ENCODE measurements at regions not wholly inside any gene's neighbourhood (a gene's known extent, or its start where the extent isn't known, plus 50 kb on each side); places are given as distances from the start of the nearest gene placed in this dataset.
"Not testable (repeated sequence)": the region's sequence is repeated elsewhere in the genome, so short reads cannot be mapped to it uniquely, and the experiment has no call there.

DNA sequence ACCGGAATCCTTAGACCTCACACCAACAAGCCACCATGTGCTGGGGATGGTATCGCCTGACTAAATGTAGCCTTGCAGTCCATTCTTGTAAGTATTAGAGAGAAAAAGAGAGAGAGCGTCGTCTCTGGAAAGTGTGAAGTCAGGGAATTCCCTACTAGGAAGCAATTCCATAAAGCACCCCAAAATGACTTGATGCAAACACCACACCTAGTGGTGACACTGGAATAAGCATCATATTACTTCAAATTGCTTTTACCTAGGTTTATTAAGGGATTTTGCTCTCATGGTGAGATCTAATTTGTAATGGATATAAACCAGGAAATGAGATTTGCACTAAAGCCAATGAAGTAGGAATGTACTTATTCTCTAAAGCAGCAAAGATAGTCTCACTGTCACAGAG is 111.4 kb upstream of the METTL9 start:
- 89 to 95% (median 90%) methylated on average over 3 of the region's 4 CpGs for WGBS, 3 donors
- H3K27ac ChIP-seq (ENCODE audit: low read depth, low read length): not testable (repeated sequence)

DNA sequence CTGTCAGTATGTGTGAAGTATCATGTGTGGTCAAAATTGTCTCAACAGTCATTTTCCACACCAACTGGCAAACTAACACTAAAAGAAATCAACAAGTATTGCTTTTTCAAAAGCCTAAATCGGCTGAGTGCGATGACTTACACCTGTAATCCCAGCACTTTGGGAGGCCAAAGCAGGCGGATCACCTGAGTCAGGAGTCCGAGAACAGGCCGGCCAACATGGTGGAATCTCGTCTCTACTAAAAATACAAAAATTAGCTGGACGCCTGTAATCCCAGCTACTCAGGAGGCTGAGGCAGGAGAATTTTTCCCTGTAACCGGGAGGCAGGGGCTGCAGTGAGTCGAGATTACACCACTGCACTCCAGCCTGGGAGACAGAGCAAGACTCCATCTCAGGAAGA is 100.3 kb upstream of the METTL9 start:
- WGBS, 3 donors: 81 to 89% (median 83%) methylated on average over 6 to 7 of the region's 9 CpGs
- H3K27ac ChIP-seq (ENCODE audit: low read depth, low read length): not testable (repeated sequence)

DNA sequence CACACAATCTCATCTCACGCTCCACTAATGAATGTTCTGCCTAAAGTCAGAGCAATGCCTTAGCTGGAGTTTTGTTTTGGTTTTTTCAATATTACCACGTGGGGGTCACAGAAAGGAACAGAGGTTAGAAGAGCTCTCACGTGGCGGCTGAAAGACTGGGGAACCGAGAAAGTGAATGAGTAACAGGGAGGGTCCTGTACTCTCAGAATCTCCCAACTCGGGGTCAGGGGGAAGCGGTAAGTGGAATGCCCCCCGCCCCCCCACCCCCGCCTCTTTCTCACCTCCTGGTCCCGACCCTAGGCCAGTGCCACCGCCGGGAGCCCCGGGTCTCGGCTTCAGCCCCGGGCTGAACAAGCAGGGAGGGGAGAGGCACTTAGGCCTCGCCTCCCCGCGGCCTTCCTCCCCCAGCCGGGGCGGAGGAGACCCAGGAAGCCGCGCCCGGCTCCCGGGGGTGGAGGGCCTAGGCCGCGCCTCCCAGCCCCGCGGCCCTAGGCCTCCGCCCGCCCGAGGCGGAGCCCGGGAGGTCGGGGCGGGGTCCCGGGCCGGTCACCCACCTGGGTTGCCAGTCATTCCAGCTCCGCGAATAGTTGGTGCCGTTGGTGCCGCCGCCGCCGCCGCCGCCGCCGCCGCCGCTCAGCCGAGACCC is 98.0 kb upstream of the METTL9 start:
- WGBS, 3 donors: 0 to 1% (median 0%) methylated on average over 25 to 42 of the region's 51 CpGs

DNA sequence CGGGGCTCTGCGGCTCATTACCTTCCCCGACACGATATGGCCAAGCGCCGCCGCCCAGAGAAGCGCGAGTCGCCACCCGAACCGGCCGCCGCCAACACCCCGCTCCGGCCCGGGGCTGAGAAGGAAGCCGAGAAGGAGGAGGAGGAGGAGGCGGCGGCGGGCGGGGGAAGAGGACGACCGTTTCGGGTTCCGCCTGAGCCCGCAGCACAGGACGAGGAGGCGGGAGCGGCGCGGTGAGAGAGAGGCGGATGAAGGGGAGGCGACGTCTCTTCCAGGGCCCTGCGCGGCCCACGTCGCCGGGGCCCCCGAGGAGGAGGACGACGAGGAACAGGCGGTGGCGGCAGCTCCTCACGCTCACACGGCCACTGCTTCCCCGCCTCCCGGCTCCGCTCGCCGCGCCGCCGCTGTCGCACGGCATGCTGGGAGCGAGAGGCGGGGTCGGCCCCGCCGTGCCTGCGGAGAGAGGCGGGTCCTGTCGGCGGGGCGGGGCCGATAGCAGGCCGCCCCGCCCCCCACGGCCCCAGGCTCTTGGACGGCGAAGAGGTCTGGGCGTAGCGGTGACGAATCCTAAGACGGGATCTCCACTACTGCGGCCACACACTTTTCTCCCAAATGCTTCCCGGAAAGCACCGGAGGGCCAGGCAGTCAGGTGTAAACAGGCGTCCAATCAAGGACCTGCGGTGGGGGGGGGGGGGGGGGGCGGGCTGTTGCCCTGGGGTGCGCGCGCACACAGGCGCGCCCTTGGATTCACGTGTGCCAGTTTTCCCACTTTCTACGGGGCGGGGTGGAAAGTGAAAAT is 97.3 kb upstream of the METTL9 start:
- WGBS, 3 donors: 0 to 1% (median 0%) methylated on average over 78 to 91 of the region's 91 CpGs

More for the DNA sequence above, 98.0 kb upstream of the METTL9 start:
- peak overlapping the region; percentile 71 for H3K27ac ChIP-seq (ENCODE audit: low read depth, low read length)

DNA sequence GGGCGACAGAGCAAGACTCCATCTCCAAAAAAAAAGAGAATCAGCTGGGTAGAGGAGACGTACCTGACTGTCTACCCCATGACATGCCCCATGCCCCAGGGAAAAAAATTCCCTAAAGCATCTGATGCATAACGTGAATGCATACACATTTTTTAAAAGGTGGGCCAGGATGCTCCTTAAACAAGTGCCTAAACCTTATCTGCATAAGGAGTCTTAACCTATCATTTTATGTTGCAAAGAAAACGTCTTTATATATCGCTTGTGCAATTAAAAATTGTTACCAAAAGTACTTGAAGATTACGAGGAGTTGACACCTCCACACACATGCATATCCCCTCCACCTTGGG is 95.8 kb upstream of the METTL9 start:
- not testable (repeated sequence) for H3K27ac ChIP-seq (ENCODE audit: low read depth, low read length)
- 85 to 89% (median 88%) methylated on average over 6 of the region's 6 CpGs for WGBS, 3 donors

More for the DNA sequence above, 97.3 kb upstream of the METTL9 start:
- peak overlapping the region; percentile 71 for H3K27ac ChIP-seq (ENCODE audit: low read depth, low read length)

DNA sequence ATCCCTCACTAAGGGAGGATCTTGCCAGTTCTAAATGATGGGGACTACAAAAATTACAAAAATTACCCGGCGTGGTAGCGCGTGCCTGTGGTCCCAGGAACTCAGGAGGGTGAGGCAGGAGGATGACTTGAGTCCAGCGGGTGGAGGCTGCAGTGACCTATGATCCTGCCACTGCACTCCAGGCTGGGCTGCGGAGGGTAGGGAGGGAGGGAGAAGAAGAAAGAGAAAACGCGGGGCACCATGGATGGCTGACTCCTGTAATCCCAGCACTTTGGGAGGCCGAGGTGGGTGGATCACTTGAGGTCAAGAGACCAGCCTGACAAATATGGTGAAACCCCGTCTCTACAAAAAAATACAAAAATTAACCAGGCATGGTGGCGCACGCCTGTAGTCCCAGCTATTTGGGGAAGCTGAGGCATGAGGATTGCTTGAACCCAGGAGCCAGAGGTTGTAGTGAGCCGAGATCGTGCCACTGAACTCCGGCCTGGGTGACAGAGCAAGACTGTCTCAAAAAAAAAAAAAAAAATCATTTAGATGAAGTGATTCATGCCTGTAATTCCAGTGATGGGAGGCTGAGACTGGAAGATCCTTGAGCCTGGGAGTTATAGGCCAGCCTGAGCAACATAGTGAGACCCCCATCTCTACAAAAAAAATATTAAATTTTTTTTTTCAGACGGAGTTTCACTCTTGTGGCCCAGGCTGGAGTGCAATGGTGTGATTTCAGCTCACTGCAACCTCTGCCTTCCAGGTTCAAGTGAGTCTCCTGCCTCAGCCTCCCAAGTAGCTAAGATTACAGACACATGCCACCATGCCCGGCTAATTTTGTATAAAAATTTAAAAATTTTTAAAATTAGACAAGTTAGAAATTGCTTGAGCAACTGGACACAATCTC is 95.2 kb upstream of the METTL9 start:
- H3K27ac ChIP-seq (ENCODE audit: low read depth, low read length): not testable (repeated sequence)
- 94 to 97% (median 96%) methylated on average over 17 of the region's 17 CpGs for WGBS, 3 donors

DNA sequence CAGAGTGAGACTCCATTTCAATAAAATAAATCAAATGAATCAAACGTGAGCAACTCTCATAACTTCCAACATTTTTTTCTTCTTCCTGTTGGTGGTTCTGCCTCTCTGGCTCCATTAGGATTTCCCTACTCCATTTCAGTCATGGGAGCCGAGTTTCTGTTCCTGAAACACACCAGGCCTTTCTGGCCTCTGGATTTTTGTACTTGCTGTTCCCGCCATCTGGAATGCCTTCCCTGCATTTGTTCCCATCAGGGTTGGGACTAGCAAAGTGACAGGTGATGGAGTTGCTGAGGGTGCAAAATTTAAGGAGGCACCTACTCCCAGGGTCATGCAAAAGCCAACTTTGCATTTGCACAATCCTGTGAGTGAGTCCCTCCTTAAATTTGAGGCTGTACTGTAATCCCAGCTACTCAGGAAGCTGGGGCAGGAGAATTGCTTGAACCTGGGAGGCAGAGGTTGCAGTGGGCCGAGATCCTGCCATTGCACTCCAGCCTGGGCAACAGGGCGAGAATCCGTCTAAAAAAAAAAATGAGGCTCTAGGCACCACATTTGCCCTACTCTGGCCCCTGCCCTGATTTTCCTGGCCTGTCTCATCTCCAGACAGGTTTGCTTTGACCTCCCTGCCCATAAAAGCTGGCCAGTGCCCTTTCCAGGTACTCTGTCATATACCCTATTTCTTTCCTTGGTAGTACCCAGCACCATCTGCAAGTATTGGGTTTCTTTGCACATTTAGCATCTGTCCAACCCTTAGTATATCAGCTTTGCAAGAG is 93.4 kb upstream of the METTL9 start:
- not testable (repeated sequence) for H3K27ac ChIP-seq (ENCODE audit: low read depth, low read length)
- 72 to 84% (median 76%) methylated on average over 6 of the region's 6 CpGs for WGBS, 3 donors

DNA sequence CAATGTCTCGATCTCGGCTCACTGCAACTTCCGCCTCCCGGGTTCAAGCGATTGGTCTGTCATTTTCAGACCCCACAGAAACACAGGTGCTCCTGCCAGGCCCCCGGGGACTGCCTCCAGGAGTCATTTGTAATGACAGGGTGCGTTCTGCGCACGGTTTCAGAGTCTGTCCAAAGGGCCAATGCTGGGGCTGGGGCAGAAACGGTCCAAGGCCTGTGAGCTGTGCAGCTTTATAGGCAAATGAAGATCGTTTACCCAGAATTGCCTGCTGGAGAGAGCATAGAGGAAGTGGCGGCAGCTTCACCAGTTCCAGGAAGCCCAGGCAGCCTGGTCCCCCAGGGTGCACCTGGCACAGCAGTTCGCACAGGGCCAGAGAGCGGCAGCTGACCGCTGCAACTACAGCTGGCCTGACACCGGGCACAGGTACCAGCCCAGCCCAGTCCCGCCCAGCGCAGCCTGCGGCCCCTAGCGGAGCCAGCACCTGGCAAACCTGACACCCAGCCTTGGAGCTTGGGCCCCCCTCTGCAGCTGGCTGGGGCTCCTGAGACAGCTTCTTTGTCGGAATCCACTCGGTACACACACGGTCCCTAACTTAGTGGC is 92.4 kb upstream of the METTL9 start:
- H3K27ac ChIP-seq (ENCODE audit: low read depth, low read length): not testable (repeated sequence)
- WGBS, 3 donors: 49 to 63% (median 55%) methylated on average over 23 of the region's 23 CpGs

DNA sequence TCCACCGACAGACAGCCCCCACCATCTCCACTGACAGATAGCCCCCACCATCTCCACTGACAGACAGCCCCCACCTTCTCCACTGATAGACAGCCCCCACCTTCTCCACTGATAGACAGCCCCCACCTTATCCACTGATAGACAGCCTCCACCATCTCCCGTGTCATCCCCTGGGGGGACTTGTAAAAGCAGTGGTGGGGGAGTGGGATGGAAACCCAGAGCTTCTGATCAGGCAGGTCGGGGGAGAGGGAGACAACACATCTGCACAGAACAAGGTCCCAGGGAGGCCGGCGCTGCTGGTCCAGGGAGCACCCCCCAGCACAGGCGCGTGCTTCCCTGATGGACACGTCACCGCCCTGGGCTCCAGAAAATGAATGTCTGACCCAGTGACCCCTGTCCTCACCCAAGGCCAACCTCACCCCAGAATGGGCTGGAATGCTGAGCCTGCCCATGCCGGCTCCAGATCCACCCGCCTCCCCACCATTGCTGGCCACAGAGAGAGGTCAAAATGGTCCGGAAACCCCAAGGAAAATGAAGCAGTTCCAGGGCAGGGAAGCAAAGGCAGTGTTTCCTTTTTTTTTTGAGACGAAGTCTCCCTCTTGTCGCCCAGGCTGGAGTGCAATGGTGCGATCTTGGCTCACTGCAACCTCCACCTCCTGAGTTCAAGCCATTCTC is 91.6 kb upstream of the METTL9 start:
- 74 to 85% (median 76%) methylated on average over 15 of the region's 15 CpGs for WGBS, 3 donors
- not testable (repeated sequence) for H3K27ac ChIP-seq (ENCODE audit: low read depth, low read length)

DNA sequence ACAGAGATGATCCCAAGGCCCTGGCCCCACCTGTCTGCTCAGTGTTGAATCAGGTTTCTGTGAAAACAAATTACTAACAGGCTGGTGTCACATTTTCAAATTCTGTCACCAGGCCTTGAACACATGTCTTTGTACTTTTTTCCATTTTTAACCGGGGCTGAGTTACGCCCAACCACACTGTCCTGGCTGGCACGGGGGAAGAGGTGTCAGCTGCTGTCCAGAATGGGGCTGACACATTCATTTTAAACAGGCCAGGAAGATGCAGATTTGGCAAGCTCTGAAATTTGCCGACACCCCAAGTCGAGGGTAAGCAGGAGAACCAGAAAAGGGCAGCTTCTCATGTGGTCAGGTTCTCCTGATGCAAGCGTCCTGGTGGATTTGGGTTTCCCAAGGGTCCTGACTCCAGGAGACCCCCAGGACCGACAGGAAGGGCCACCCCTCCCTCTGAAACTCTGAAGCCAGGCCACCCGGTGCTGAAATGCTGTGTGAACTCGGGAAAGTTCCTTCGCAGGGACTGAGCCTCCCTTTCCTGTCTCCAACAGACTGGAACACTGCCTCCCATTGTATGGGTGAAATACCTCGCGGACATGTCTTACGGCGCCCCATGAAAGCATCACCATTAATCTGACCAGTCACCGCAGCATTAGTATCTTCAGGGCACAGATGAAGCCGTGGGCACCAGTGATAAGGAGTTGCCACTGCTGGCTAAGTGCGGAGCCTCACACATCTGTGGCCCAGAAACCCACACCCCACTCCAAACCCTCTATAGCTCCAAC is 90.5 kb upstream of the METTL9 start:
- not testable (repeated sequence) for H3K27ac ChIP-seq (ENCODE audit: low read depth, low read length)
- WGBS, 3 donors: 69 to 81% (median 75%) methylated on average over 17 of the region's 17 CpGs

DNA sequence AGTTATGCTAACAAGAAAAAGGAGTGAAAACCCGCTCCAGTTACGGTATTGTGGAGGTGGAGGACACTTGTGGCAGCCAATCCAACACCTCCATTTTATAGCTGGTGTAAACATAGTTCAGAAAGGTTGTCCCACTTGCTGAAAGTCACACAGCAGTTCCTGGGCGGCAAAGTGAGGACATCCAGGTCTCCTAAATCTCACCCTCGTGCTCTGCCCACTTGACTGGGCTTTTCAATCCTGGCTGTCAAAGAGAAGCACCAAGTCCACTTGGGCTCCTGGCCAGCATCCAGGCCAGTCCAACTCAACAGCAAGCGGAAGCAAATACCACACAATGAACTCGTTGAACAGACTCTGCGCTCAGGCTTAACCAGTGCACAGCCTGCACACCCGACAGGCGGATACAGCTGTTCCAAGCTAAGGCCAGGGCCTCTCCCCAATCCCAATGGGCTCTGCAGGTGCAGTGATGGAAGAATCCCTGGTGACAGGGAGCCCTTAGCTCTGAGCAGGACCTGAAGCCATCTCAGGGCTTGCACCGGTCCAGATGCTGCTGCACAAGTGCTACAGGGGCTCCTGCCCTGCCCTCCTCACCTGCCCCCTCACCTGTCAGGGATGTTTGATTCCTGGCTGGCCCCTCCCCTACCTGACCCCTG is 89.8 kb upstream of the METTL9 start:
- H3K27ac ChIP-seq (ENCODE audit: low read depth, low read length): not testable (repeated sequence)
- WGBS, 3 donors: 69 to 85% (median 76%) methylated on average over 10 of the region's 10 CpGs

DNA sequence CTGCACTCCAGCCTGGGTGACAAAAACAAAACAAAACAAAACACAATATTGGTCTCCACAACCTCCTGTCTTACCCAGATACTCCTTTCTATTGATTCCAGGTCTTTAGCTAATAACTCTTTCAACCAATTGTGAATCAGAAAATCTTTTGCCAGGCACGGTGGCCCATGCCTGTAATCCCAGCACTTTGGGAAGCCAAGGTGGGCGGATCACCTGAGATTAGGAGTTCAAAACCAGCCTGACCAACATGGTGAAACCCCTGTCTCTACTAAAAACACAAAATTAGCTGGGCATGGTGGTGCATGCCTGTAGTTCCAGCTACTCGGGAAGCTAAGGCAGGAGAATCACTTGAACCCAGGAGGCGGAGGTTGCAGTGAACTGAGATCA is 88.5 kb upstream of the METTL9 start:
- H3K27ac ChIP-seq (ENCODE audit: low read depth, low read length): not testable (repeated sequence)
- 87 to 99% (median 92%) methylated on average over 4 of the region's 4 CpGs for WGBS, 3 donors

DNA sequence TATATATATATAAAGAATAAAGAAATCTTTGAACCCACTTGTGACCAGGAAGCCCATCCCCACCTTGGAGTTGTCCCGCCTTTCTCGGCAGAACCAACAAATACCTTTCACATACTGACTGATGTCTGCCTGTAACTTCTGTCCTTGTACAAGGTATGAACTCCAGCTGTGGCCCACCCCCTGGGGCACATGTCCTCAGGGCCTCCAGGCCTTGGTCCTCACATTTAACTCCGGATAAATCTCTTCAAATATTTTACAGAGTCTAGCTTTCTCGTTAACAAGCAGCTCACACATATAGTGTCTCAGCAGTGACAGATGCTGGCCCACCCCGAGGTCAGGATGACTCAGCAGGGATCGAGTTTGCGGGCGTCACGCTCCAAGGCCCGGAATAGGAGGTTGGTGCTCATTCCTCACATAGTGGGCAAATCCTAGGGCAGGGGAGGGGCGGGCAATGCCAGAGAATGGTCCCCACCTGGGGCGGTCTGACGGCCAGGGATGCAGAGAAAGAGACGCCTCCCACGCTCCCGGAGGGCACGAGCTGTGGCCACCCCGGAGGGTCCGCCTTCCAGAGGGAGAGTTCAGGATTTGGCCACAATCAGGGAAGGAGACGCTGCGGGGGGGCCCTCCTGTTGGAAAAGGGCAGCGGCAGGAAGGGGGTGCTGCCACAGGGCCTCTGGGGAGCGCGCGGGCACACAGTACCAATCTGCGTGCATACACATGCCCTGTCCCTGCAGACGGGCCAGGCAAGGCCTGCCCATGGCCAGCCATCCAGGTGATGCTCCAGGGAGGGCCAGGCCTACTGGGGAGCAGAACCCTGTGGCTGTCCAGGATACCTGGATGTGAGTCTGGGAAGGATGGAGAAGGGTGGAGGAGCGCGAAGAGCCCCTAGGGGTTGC is 87.8 kb upstream of the METTL9 start:
- not testable (repeated sequence) for H3K27ac ChIP-seq (ENCODE audit: low read depth, low read length)
- WGBS, 3 donors: 57 to 80% (median 60%) methylated on average over 29 of the region's 29 CpGs

DNA sequence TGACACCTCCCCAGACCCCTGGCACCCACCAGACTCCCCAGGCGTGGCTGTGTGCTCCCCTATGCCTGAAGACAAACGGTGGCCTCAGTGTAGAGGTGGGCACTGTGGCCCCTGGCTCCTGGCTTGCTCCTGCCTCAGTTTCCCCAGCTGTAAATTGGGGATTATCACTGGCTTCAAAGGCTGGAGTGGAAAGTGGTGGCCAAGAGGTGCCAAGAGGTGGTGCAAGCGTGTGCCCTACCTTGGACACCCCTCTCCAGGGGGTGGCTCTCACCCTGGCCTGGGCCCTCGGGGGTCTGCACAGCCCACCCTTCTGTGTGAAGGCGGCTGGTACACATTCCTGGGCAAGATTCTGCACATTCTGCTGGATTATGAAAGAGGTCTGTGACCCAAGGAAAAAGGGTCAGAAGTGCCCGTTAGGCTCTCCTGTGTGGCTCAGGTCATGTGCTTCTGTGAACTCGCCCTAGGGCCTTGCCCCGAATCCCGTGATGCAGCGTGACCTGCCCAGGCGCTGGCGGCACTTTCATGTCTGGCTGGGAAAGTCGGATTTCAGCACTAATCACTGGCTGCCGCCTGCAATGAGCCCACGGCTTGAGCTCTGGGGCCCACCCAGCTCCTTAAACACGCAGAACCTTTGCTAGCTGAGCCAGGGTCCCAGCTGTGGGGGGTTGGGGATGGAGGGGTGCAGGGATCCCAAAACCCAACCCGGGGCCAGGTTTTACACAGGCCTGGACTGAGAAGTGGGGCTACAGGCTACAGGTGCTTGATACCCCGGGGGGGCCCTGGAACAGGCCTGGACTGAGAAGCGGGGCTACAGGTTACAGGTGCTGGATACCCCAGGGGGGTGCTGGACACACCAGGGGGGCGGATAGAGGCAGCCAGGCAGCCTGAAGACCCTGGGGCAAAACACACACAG is 86.8 kb upstream of the METTL9 start:
- peak overlapping the region; percentile 9 for H3K27ac ChIP-seq (ENCODE audit: low read depth, low read length)
- WGBS, 3 donors: 76 to 84% (median 77%) methylated on average over 18 to 20 of the region's 20 CpGs
